Fibroblast of the aortic adventitia (primary cell): ENCODE measurements at regions not wholly inside any gene's neighbourhood (a gene's known extent, or its start where the extent isn't known, plus 50 kb on each side); places are given as distances from the start of the nearest gene placed in this dataset.

Experiments
- DNase-seq: peaks from one replicate; pipeline ENCODE4 v3.0.0-alpha.2; 2010; ENCODE audit warnings: low read depth
- H3K4me3 ChIP-seq: 2 replicates; pipeline ENCODE4 v1.5.1; 2011; ENCODE audit warnings: low read depth, mild to moderate bottlenecking, control low read depth, low read length, moderate library complexity
- TF ChIP-seq, protein P1 (sequence below): IDR thresholded peaks from 2 replicates; pipeline ENCODE4 v1.5.1; 2011; ENCODE audit warnings: mild to moderate bottlenecking, low read length, control low read depth, inconsistent platforms; ENCODE audit not compliant: insufficient read depth

DNA sequence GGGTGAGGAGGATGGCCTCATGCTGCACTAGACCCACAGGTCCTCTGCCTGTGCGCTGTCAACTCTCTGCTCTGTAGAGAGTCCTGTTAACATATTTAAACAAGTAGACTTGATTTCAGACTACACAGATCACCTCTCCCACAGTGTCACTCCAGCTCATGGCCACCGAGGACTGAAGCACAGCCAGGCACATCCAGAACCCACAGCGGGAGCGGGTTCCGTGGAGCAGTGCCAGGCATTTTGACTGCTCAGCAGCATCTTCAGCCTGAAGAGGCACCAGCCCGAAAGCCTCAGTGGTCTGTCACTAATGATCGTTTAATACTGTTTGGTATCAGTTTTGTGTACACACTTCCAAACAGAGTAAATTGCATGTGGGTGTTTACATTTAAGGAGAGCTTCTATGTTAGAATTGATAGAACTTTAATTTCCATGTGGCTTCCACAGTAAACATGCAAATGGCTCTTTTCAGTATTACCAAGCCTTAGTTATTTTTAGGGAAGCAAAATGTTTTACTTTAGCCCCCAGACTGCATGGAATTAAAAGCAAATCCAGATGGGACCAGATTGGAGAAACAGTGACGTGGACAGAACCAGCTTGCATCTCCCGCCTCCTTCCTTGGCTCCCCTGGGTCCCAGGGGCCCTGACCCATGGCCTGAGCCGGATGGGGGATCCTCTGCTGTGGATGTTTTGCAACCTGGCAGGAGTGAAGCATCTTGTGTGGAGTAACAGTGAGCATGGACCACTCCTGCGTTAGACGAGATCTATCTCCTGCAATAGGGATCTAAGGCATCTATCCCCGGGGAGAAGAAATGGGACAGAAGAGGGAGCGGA is 196.7 kb upstream of the CDH4 start:
- DNase-seq, result no peak
- no peak overlapping the region for H3K4me3 ChIP-seq
- TF ChIP-seq, protein P1, sequence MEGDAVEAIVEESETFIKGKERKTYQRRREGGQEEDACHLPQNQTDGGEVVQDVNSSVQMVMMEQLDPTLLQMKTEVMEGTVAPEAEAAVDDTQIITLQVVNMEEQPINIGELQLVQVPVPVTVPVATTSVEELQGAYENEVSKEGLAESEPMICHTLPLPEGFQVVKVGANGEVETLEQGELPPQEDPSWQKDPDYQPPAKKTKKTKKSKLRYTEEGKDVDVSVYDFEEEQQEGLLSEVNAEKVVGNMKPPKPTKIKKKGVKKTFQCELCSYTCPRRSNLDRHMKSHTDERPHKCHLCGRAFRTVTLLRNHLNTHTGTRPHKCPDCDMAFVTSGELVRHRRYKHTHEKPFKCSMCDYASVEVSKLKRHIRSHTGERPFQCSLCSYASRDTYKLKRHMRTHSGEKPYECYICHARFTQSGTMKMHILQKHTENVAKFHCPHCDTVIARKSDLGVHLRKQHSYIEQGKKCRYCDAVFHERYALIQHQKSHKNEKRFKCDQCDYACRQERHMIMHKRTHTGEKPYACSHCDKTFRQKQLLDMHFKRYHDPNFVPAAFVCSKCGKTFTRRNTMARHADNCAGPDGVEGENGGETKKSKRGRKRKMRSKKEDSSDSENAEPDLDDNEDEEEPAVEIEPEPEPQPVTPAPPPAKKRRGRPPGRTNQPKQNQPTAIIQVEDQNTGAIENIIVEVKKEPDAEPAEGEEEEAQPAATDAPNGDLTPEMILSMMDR, result no peak

DNA sequence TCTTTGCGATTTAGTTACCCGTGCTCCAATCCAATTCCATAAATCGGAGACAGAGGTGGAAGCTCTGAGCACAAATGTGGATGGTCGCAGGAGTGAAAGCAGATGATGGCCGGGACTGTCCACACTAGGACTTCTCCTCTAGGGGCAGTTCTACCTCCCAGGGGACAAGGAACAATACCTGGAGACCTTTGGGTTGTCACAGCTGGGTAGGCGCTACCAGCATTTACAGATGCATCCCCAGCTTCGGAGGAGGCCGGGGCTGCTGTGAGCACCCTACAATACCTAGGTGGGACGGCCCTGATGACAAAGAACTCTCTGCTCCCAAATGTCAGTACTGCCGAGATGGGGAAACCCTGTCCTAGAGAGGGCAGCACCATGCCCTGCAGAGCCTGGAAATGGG is 195.9 kb upstream of the CDH4 start:
- DNase-seq, result no peak
- H3K4me3 ChIP-seq, result no peak overlapping the region
- TF ChIP-seq, protein P1, result no peak

DNA sequence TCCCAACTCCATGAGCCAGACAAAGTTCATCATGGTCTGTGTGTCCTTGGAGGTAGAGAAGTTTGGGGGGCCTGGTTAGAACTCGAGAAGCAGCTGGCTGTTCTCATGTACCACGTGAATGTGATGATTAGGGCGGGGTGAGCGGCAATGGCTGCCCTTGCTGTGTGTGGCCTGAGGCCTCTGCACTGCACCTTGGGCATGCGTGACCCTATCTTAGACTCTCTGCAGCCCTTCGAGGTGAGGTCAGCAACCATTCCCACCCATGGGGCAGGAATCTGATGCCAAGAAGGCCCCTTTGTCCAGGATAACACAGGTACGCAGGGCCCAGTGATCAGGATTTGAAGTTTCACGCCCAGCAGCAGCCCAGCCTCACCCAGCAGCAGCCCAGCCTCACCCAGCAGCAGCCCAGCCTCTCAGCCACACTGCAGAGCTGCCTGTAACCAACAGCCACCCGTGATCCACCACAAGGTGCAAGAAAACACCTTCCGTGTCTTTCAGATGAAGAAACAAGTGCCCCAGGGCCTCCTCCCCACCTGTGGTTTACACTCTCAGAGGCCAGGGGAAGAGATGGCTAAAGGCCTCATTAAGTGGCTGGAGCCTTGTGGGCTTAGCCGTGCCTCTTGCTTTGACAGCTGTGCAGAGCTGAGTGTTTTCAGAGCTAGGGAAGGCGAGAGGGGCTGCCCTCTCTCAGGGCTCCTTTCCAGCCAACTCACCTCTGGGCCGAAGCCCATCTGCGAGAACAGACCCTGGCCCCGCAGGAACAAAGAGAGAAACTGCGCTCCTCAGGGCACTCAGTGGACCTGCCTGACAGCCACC is 195.2 kb upstream of the CDH4 start:
- H3K4me3 ChIP-seq, result no peak overlapping the region
- DNase-seq, result no peak
- TF ChIP-seq, protein P1, result no peak

DNA sequence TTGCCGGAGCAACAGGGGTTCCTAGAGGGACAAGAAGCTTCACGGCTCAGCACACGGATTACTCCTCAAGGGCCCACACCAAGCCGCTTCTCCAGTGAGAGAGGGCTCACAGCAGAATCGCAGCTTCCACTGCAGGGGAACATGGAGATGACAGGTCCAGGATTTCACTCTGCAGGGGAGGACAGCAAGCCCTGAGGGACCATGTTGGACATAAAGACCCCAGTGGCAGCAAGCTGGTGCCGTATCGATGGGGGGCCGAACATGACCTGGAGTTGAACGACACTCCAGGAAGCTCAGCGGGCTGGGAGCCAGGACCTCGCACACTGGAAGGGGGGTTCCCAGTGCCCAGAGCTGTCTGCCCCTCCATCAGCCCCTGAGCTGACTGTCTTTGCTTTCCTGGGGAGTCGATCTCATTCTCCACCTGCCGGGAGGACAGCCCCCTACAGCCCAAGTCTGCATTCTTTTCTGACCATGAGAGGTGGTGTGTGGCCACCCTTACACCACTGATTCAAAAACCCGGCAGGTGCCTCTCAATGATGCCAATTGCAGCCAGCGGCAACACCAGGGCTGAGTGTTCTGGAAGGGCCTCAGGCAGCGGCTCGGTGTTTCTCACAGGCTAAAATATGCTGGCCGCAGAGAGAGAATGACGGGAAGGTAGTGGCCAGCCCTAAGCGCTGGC is 194.5 kb upstream of the CDH4 start:
- TF ChIP-seq, protein P1, result no peak

DNA sequence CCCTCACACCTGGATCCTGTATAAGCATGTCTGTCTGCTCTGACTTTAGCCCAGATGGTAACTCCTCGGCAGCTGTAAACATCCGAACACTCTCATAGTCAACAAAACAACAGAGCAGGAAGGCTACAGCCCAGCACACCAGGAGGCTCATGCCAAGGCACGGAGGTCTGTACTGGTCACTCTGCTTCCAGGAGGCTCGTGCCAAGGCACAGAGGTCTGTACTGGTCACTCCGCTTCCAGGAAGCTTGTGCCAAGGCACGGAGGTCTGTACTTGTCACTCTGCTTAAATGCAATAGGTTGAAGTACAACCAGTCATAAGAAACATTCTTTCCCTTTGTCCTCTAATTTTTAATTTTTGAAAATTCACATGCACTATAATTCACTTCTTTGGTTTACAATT is 190.1 kb upstream of the CDH4 start:
- TF ChIP-seq, protein P1, result no peak
- H3K4me3 ChIP-seq, result no peak overlapping the region
- no peak for DNase-seq

More for the DNA sequence above, 194.5 kb upstream of the CDH4 start:
- no peak for DNase-seq
- no peak overlapping the region for H3K4me3 ChIP-seq

DNA sequence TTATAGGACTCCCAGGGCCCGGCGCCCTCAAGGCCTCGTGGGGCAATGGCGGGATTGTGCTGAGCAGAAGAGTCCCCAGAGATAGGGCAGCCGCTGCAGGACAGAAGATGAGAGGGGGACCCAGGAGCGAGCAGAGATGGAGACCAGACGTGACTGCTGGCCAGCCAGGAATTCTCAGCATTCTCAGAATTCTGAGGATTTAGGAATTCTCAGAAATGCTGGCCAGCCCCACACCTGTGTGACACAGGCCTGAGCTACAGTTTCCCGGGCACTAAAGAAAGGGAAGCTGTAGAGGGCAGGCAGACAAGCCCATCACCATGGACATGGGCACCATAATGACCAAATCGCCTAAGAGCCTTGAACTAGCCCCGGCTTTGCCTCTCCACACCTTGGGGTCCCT is 186.2 kb upstream of the CDH4 start:
- no peak for DNase-seq
- H3K4me3 ChIP-seq, result no peak overlapping the region
- TF ChIP-seq, protein P1, result no peak
